ENCODE measurements at regions not wholly inside any gene's neighbourhood (a gene's known extent, or its start where the extent isn't known, plus 50 kb on each side); places are given as distances from the start of the nearest gene placed in this dataset.

GRCh38 chr10:69703766-69704630 lies 74.0 kb downstream of the FAM241B start:
- TF ChIP-seq EZH2phosphoT487 (IDR thresholded peaks at IDR 0.05; ENCODE audit: low read depth) (no peak), CTCF (IDR thresholded peaks at IDR 0.05; ENCODE audit: low read depth, low read length) (no peak)
